ES-I3 (cell line): ENCODE measurements at regions not wholly inside any gene's neighbourhood (a gene's known extent, or its start where the extent isn't known, plus 50 kb on each side); places are given as distances from the start of the nearest gene placed in this dataset.

ENCODE experiments used
- H3K36me3 ChIP-seq: 2 replicates; pipeline ENCODE4 v1.6.1; 2013; ENCODE audit warnings: mild to moderate bottlenecking, low read length, control low read depth, moderate library complexity; ENCODE audit not compliant: insufficient read depth
- H3K4me1 ChIP-seq: 2 replicates; pipeline ENCODE4 v1.6.1; 2013; ENCODE audit warnings: mild to moderate bottlenecking, control low read depth, low read length; ENCODE audit not compliant: insufficient read depth
- H3K9ac ChIP-seq: 2 replicates; pipeline ENCODE4 v1.6.1; 2013; ENCODE audit warnings: low read depth, mild to moderate bottlenecking, low read length, moderate library complexity
- H3K9me3 ChIP-seq: 2 replicates; pipeline ENCODE4 v1.6.1; 2013; ENCODE audit warnings: mild to moderate bottlenecking, low read length, moderate library complexity; ENCODE audit not compliant: control insufficient read depth, insufficient read depth

- no peaks in the 10 kb centered on the region; the same call in 1 of the 2 replicates for H3K36me3 ChIP-seq
Measured at GRCh38 chr6:109284675-109285074, 97.6 kb downstream of the CD164 start.

GRCh38 chr6:109282756-109283155 lies 99.5 kb downstream of the CD164 start:
- Histone ChIP-seq H3K9me3 (no peaks in the 10 kb centered on the region), H3K9ac (no peak overlapping the region), H3K36me3 (no peaks in the 10 kb centered on the region; the same call in 1 of the 2 replicates), H3K4me1 (no peaks in the 10 kb centered on the region)

More at GRCh38 chr6:109284675-109285074, 97.6 kb downstream of the CD164 start:
- H3K9ac ChIP-seq = no peak overlapping the region
- H3K9me3 ChIP-seq = no peaks in the 10 kb centered on the region
- no peaks in the 10 kb centered on the region for H3K4me1 ChIP-seq

- Histone ChIP-seq H3K4me1 (peaks cover 2% of the 10 kb centered on the region; the same call in 1 of the 2 replicates), H3K9me3 (no peaks in the 10 kb centered on the region), H3K36me3 (no peaks in the 10 kb centered on the region; the same call in 1 of the 2 replicates), H3K9ac (no peak overlapping the region)
Measured at GRCh38 chr6:109279628-109280027, 102.6 kb downstream of the CD164 start.

GRCh38 chr6:109271622-109272021 lies 110.6 kb downstream of the CD164 start:
- Histone ChIP-seq H3K4me1 (peaks cover 6% of the 10 kb centered on the region; the same call in 1 of the 2 replicates), H3K9ac (no peak overlapping the region), H3K36me3 (no peaks in the 10 kb centered on the region), H3K9me3 (peaks cover 2% of the 10 kb centered on the region; the same call in 1 of the 2 replicates)

GRCh38 chr6:109269953-109270517 lies 112.2 kb downstream of the CD164 start:
- H3K4me1 ChIP-seq = peaks cover 6% of the 10 kb centered on the region; the same call in 1 of the 2 replicates
- no peak overlapping the region for H3K9ac ChIP-seq
- no peaks in the 10 kb centered on the region; the same call in 1 of the 2 replicates for H3K36me3 ChIP-seq
- H3K9me3 ChIP-seq = peaks cover 2% of the 10 kb centered on the region; the same call in 1 of the 2 replicates

- H3K9ac ChIP-seq = no peak overlapping the region
- no peaks in the 10 kb centered on the region for H3K4me1 ChIP-seq
- H3K9me3 ChIP-seq = peaks cover 2% of the 10 kb centered on the region; the same call in 1 of the 2 replicates
- no peaks in the 10 kb centered on the region; the same call in 1 of the 2 replicates for H3K36me3 ChIP-seq
Measured at GRCh38 chr6:109269057-109269456, 113.2 kb downstream of the CD164 start.

- Histone ChIP-seq H3K9me3 (no peaks in the 10 kb centered on the region), H3K9ac (no peak overlapping the region), H3K36me3 (no peaks in the 10 kb centered on the region; the same call in 1 of the 2 replicates), H3K4me1 (peaks cover 6% of the 10 kb centered on the region)
Measured at GRCh38 chr6:109265530-109265929, 116.7 kb downstream of the CD164 start.

GRCh38 chr6:109263873-109264700 lies 118.2 kb downstream of the CD164 start:
- H3K9ac ChIP-seq = no peak overlapping the region
- peaks cover 6% of the 10 kb centered on the region for H3K4me1 ChIP-seq
- no peaks in the 10 kb centered on the region; the same call in 1 of the 2 replicates for H3K36me3 ChIP-seq
- no peaks in the 10 kb centered on the region for H3K9me3 ChIP-seq

- Histone ChIP-seq H3K9ac (no peak overlapping the region), H3K36me3 (no peaks in the 10 kb centered on the region; the same call in 1 of the 2 replicates), H3K9me3 (no peaks in the 10 kb centered on the region), H3K4me1 (peaks cover 6% of the 10 kb centered on the region)
Measured at GRCh38 chr6:109262261-109262660, 120.0 kb downstream of the CD164 start.

- no peaks in the 10 kb centered on the region for H3K9me3 ChIP-seq
- no peak overlapping the region for H3K9ac ChIP-seq
- H3K4me1 ChIP-seq = peaks cover 6% of the 10 kb centered on the region
- no peaks in the 10 kb centered on the region; the same call in 1 of the 2 replicates for H3K36me3 ChIP-seq
Measured at GRCh38 chr6:109261811-109262210, 120.5 kb downstream of the CD164 start.

- no peak overlapping the region for H3K9ac ChIP-seq
- peaks cover 6% of the 10 kb centered on the region for H3K4me1 ChIP-seq
- H3K9me3 ChIP-seq = no peaks in the 10 kb centered on the region
- no peaks in the 10 kb centered on the region for H3K36me3 ChIP-seq
Measured at GRCh38 chr6:109260701-109261100, 121.6 kb downstream of the CD164 start.

GRCh38 chr6:109260126-109260525 lies 122.1 kb downstream of the CD164 start:
- H3K36me3 ChIP-seq = no peaks in the 10 kb centered on the region
- H3K9ac ChIP-seq = no peak overlapping the region
- H3K4me1 ChIP-seq = peaks cover 6% of the 10 kb centered on the region
- H3K9me3 ChIP-seq = no peaks in the 10 kb centered on the region

- H3K9me3 ChIP-seq = no peaks in the 10 kb centered on the region
- no peaks in the 10 kb centered on the region for H3K36me3 ChIP-seq
- no peak overlapping the region for H3K9ac ChIP-seq
- H3K4me1 ChIP-seq = peaks cover 6% of the 10 kb centered on the region
Measured at GRCh38 chr6:109258129-109258528, 124.1 kb downstream of the CD164 start.

GRCh38 chr6:109257494-109257893 lies 124.8 kb downstream of the CD164 start:
- Histone ChIP-seq H3K36me3 (no peaks in the 10 kb centered on the region), H3K4me1 (peaks cover 6% of the 10 kb centered on the region), H3K9me3 (no peaks in the 10 kb centered on the region), H3K9ac (no peak overlapping the region)
